Naive B cell (primary cell): ENCODE measurements at regions not wholly inside any gene's neighbourhood (a gene's known extent, or its start where the extent isn't known, plus 50 kb on each side); places are given as distances from the start of the nearest gene placed in this dataset.
"Not testable (repeated sequence)": the region's sequence is repeated elsewhere in the genome, so short reads cannot be mapped to it uniquely, and the experiment has no call there.

Experiments
- ATAC-seq, 2 donors: fragments of 150-1000 bp; cut with Tn5 transposase; 2 replicates each; pipeline ENCODE4 v1.10.0; 2021; ENCODE audit warnings: low read depth in 2 of 2, mild to moderate bottlenecking in 2 of 2, moderate library complexity in 2 of 2
- DNase-seq: peaks from one replicate; pipeline ENCODE4 v3.0.0; 2022
- H3K27ac Mint-ChIP-seq, 6 donors: one replicate each; pipeline ENCODE4 v1.8.0; 2020 to 2022; ENCODE audit warnings: mild to moderate bottlenecking in 6 of 6, mixed read lengths in 6 of 6, moderate library complexity in 5 of 6, inconsistent platforms in 2 of 6
- H3K27me3 Mint-ChIP-seq, 3 donors: one replicate each; pipeline ENCODE4 v1.8.0; 2021 to 2022; ENCODE audit warnings: mixed read lengths in 3 of 3, mild to moderate bottlenecking in 1 of 3
- H3K36me3 Mint-ChIP-seq, 2 donors: one replicate each; pipeline ENCODE4 v1.8.0; 2020 to 2022; ENCODE audit warnings: mixed read lengths in 2 of 2, inconsistent platforms in 1 of 2, mild to moderate bottlenecking in 1 of 2
- H3K4me1 Mint-ChIP-seq, 3 donors: one replicate each; pipeline ENCODE4 v1.8.0; 2020 to 2022; ENCODE audit warnings: mixed read lengths in 3 of 3, inconsistent platforms in 1 of 3, mild to moderate bottlenecking in 1 of 3, moderate library complexity in 1 of 3
- H3K4me3 Mint-ChIP-seq, 8 donors: one replicate each; pipeline ENCODE4 v1.8.0; 2020 to 2022; ENCODE audit warnings: mild to moderate bottlenecking in 8 of 8, mixed read lengths in 8 of 8, moderate library complexity in 8 of 8, inconsistent platforms in 2 of 8
- H3K9me3 Mint-ChIP-seq, 7 donors: one replicate each; pipeline ENCODE4 v1.8.0; 2020 to 2022; ENCODE audit warnings: mixed read lengths in 7 of 7, mild to moderate bottlenecking in 5 of 7, inconsistent platforms in 2 of 7, moderate library complexity in 1 of 7

- no peak for ATAC-seq
- H3K27me3 Mint-ChIP-seq = peaks cover 0 to 8% (median 7%) of the 10 kb centered on the region in 3 donors
- no peak overlapping the region for H3K27ac Mint-ChIP-seq
- peaks cover 5 to 32% (median 13%) of the 10 kb centered on the region in 7 donors for H3K9me3 Mint-ChIP-seq
- peaks cover 5 to 9% of the 10 kb centered on the region in 2 donors for H3K36me3 Mint-ChIP-seq
- DNase-seq = no peak
- no peak overlapping the region for H3K4me3 Mint-ChIP-seq
- H3K4me1 Mint-ChIP-seq = no peaks in the 10 kb centered on the region
These were observed 51.4 kb upstream of the RGL1 start for GRCh38 chr1:183753464-183753891.

GRCh38 chr1:183744132-183744913, 60.6 kb upstream of the RGL1 start:
- DNase-seq (no peak), ATAC-seq (no peak)
- Mint-ChIP-seq H3K4me3 (no peak overlapping the region), H3K27ac (no peak overlapping the region), H3K27me3 (no peaks in the 10 kb centered on the region), H3K4me1 (no peaks in the 10 kb centered on the region), H3K9me3 (peaks cover 3 to 19% (median 9%) of the 10 kb centered on the region in 7 donors), H3K36me3 (no peaks in the 10 kb centered on the region)

- Mint-ChIP-seq H3K36me3 (no peaks in the 10 kb centered on the region), H3K9me3 (peaks cover 3 to 19% (median 6%) of the 10 kb centered on the region in 7 donors), H3K27ac (peak overlapping the region in 1 of 6 donors; percentile 17), H3K4me1 (no peaks in the 10 kb centered on the region), H3K4me3 (no peak overlapping the region), H3K27me3 (peaks cover 0 to 4% (median 0%) of the 10 kb centered on the region in 3 donors)
- ATAC-seq (no peak), DNase-seq (no peak)
These were observed 62.6 kb upstream of the RGL1 start for GRCh38 chr1:183742355-183742754.

- DNase-seq = no peak
- Mint-ChIP-seq H3K27ac (no peak overlapping the region), H3K4me1 (no peaks in the 10 kb centered on the region), H3K36me3 (no peaks in the 10 kb centered on the region), H3K9me3 (peaks cover 3 to 19% (median 4%) of the 10 kb centered on the region in 7 donors), H3K27me3 (peaks cover 0 to 10% (median 0%) of the 10 kb centered on the region in 3 donors), H3K4me3 (no peak overlapping the region)
- ATAC-seq = no peak
These were observed 65.1 kb upstream of the RGL1 start for GRCh38 chr1:183739741-183740271.

GRCh38 chr1:183739082-183739481, 65.8 kb upstream of the RGL1 start:
- no peak overlapping the region for H3K27ac Mint-ChIP-seq
- DNase-seq (no peak), ATAC-seq (no peak)
- H3K27me3 Mint-ChIP-seq = peaks cover 0 to 10% (median 0%) of the 10 kb centered on the region in 3 donors
- H3K4me1 Mint-ChIP-seq = no peaks in the 10 kb centered on the region
- no peak overlapping the region for H3K4me3 Mint-ChIP-seq
- no peaks in the 10 kb centered on the region for H3K36me3 Mint-ChIP-seq
- peaks cover 3 to 18% (median 4%) of the 10 kb centered on the region in 7 donors for H3K9me3 Mint-ChIP-seq

- not testable (repeated sequence) for H3K4me1 Mint-ChIP-seq, H3K4me3 Mint-ChIP-seq, DNase-seq, H3K9me3 Mint-ChIP-seq, ATAC-seq, H3K27me3 Mint-ChIP-seq, H3K36me3 Mint-ChIP-seq
- peak overlapping the region in 1 of 6 donors; percentile 13 for H3K27ac Mint-ChIP-seq
These were observed 67.0 kb upstream of the RGL1 start for GRCh38 chr1:183737916-183738315.

GRCh38 chr1:183736343-183736742, 68.6 kb upstream of the RGL1 start:
- ATAC-seq = no peak
- H3K9me3 Mint-ChIP-seq = no peaks in the 10 kb centered on the region
- H3K27me3 Mint-ChIP-seq = peaks cover 0 to 10% (median 0%) of the 10 kb centered on the region in 3 donors
- H3K4me1 Mint-ChIP-seq = no peaks in the 10 kb centered on the region
- H3K36me3 Mint-ChIP-seq = no peaks in the 10 kb centered on the region
- no peak overlapping the region for H3K27ac Mint-ChIP-seq
- no peak for DNase-seq
- H3K4me3 Mint-ChIP-seq = no peak overlapping the region

- H3K36me3 Mint-ChIP-seq = no peaks in the 10 kb centered on the region
- H3K27ac Mint-ChIP-seq = no peak overlapping the region
- DNase-seq = no peak
- H3K4me1 Mint-ChIP-seq = no peaks in the 10 kb centered on the region
- H3K4me3 Mint-ChIP-seq = no peak overlapping the region
- no peaks in the 10 kb centered on the region for H3K9me3 Mint-ChIP-seq
- H3K27me3 Mint-ChIP-seq = peaks cover 0 to 10% (median 0%) of the 10 kb centered on the region in 3 donors
- ATAC-seq = no peak
These were observed 69.7 kb upstream of the RGL1 start for GRCh38 chr1:183735069-183735860.

GRCh38 chr1:183734543-183735036, 70.3 kb upstream of the RGL1 start:
- H3K4me1 Mint-ChIP-seq = no peaks in the 10 kb centered on the region
- DNase-seq = no peak
- no peak overlapping the region for H3K4me3 Mint-ChIP-seq
- H3K36me3 Mint-ChIP-seq = no peaks in the 10 kb centered on the region
- ATAC-seq = no peak
- H3K9me3 Mint-ChIP-seq = no peaks in the 10 kb centered on the region
- no peak overlapping the region for H3K27ac Mint-ChIP-seq
- H3K27me3 Mint-ChIP-seq = peaks cover 0 to 10% (median 0%) of the 10 kb centered on the region in 3 donors

- Mint-ChIP-seq H3K27me3 (peaks cover 0 to 10% (median 0%) of the 10 kb centered on the region in 3 donors), H3K9me3 (no peaks in the 10 kb centered on the region), H3K27ac (no peak overlapping the region), H3K4me3 (no peak overlapping the region), H3K4me1 (no peaks in the 10 kb centered on the region), H3K36me3 (no peaks in the 10 kb centered on the region)
- ATAC-seq (no peak), DNase-seq (no peak)
These were observed 71.2 kb upstream of the RGL1 start for GRCh38 chr1:183733715-183734114.

GRCh38 chr1:183732236-183732880, 72.6 kb upstream of the RGL1 start:
- no peak overlapping the region for H3K4me3 Mint-ChIP-seq
- H3K36me3 Mint-ChIP-seq = peaks cover 0 to 3% of the 10 kb centered on the region in 2 donors
- no peak for DNase-seq
- peaks cover 0 to 3% (median 0%) of the 10 kb centered on the region in 7 donors for H3K9me3 Mint-ChIP-seq
- H3K27ac Mint-ChIP-seq = no peak overlapping the region
- ATAC-seq = no peak
- H3K4me1 Mint-ChIP-seq = no peaks in the 10 kb centered on the region
- peaks cover 0 to 6% (median 0%) of the 10 kb centered on the region in 3 donors for H3K27me3 Mint-ChIP-seq

- Mint-ChIP-seq H3K4me1 (no peaks in the 10 kb centered on the region), H3K9me3 (peaks cover 0 to 5% (median 0%) of the 10 kb centered on the region in 7 donors), H3K4me3 (no peak overlapping the region), H3K27me3 (peaks cover 0 to 6% (median 0%) of the 10 kb centered on the region in 3 donors), H3K27ac (no peak overlapping the region), H3K36me3 (peaks cover 0 to 5% of the 10 kb centered on the region in 2 donors)
- DNase-seq (no peak), ATAC-seq (no peak)
These were observed 73.9 kb upstream of the RGL1 start for GRCh38 chr1:183730886-183731573.
